ENCODE measurements at regions not wholly inside any gene's neighbourhood (a gene's known extent, or its start where the extent isn't known, plus 50 kb on each side); places are given as distances from the start of the nearest gene placed in this dataset.
"Not testable (repeated sequence)": the region's sequence is repeated elsewhere in the genome, so short reads cannot be mapped to it uniquely, and the experiment has no call there.

DNA sequence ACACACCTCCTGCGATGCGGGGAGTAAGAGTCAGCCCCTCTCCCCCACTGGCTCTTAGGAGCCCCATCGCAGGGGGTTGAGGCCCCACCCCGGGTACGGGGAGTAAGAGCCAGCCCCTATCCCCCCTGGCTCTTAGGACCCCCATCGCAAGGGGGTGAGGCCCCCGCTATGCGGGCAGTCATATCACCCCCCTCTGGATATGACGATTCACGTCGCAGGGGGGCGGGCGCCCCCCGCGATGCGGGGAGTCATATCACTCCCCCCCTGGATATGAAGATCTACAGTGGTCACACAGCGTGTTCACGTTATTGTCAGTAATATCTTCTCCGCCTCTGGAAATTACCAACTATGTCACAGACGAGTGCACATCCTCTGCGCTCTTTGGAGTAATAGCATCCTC, 61.1 kb downstream of the DEFB131A start:
- not testable (repeated sequence) for DNase-seq (ENCODE audit: low read depth)

DNA sequence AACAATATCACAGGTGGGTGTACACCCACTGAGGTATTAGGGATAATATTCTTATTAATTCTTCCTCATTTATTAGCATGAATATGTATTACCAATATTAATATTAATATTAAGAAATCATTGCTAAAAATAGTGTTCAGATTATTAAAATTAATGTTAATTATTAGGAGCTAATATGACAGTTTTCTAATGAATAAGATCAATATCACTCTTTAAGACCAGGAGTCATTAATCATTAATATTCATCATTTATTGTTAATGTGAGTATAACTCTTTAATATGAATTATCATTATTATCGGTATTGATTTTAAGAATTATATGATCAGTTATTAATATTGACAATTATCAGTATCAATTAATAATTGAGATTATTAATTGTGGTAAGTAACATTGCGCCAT, 62.5 kb downstream of the DEFB131A start:
- not testable (repeated sequence) for DNase-seq (ENCODE audit: low read depth)

DNA sequence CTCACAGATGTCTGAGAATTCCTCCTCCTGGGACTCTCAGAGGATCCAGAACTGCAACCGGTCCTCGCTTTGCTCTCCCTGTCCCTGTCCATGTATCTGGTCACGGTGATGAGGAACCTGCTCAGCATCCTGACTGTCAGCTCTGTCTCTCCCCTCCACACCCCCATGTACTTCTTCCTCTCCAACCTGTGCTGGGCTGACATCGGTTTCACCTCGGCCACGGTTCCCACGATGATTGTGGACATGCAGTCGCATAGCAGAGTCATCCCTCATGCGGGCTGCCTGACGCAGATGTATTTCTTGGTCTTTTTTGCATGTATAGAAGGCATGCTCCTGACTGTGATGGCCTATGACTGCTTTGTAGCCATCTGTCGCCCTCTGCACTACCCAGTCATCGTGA, 68.7 kb downstream of the DEFB131A start:
- not testable (repeated sequence) for DNase-seq (ENCODE audit: low read depth)

DNA sequence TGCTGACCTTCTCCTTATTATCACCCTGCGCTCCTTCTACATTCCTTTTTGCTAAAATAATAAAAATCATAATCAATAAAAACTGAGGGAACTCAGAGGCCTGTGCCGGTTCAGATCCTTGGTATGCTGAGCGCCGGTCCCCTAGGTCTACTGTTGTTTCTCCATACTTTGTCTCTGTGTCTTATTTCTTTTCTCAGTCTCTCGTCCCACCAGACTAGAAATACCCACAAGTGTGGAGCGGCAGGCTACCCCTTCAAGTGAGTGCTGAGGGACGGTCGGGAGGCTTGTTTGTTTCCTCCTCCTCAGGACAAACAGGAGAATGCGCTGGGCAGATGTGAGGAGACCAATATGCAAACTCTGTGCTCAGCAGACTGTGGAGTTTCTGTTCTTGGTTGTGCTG, 75.4 kb downstream of the DEFB131A start:
- not testable (repeated sequence) for DNase-seq (ENCODE audit: low read depth)

DNA sequence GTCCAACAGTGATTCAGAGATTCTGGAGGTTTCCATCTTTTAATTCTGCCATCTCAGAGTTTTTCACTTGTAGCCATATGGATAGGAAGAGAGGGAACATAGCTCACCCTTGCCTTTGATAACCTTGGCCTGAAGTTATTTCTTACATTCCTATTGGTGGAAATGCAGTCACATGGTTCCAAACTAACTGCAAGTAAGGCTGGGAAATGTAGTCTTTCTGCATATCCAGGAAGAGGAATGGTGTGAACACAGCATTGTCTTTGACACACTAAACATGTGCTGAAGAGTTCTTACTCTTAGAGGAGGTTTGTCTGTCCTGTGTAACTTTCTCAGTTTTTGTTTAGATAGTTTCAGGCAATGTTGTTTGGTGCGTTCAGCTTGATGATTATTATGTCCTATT, 78.7 kb downstream of the DEFB131A start:
- not testable (repeated sequence) for DNase-seq (ENCODE audit: low read depth)

DNA sequence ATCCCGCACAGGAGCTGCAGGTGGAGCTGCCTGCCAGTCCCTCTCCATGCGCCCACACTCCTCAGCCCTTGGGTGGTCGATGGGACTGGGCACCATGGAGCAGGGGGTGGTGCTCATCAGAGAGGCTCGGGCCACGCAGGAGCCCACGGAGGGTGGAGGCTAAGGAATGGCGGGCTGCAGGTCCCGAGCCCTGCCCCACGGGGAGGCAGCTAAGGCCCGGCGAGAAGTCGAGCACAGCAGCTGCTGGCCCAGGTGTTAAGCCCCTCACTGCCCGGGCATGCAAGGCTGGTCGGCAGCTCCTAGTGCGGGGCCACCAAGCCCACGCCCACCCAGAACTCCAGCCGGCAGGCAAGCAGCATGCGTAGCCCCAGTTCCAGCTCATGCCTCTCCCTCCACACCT, 80.2 kb downstream of the DEFB131A start:
- not testable (repeated sequence) for DNase-seq (ENCODE audit: low read depth)

DNA sequence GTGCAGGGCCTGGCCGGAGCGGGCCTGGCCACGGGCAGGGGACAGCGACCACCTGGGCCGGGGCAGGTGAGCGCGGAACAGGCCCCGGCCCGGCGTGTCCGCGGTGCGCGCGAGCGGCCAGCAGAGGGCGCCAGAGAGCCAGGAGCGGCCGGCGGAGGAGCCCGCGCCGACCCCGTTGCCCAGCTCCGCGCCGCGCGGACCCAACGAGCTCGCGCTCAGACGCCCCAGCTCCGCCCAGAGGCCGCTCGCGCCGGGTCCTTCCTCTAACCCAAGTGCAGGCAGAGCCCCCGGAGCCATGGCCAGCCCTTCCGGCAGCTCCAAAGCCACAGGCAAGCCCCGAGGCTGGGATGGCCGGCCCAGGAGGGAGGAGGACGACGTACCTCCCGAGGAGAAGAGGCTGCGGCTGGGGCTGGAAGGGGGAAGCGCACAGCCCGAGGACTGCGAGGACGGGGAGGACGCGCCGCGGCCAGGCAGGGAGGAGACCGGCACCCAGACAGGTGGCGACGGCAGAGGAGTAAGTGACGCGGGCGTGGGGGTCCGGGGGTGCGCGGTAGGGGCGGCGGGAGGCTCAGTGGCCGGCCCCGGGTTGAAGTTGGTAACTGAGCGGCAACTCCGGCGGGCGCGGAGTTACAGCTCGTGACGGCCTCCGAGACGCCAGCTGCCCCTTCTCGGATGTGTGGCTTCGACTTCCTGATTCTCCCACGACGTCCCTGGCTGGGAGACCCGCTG, 88.1 kb downstream of the DEFB131A start:
- peak; percentile 73 for DNase-seq (ENCODE audit: low read depth)

DNA sequence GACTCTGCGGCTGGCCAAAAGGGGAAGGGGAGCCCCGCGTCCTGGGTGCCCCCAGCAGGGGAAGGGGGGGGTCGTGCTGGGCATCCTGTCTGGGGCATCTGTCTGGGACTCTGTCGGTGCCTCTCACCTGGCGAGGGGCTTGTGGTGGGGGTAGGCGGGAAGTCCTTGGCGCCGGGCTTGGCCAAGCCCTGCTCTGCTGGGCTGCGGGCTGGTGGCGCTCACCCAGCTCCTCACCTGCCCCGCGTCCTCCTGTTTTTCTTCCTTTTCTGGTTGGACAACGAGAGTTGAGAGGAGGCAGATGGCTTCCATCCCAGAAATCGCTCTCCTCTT, 88.6 kb downstream of the DEFB131A start:
- not testable (repeated sequence) for DNase-seq (ENCODE audit: low read depth)

DNA sequence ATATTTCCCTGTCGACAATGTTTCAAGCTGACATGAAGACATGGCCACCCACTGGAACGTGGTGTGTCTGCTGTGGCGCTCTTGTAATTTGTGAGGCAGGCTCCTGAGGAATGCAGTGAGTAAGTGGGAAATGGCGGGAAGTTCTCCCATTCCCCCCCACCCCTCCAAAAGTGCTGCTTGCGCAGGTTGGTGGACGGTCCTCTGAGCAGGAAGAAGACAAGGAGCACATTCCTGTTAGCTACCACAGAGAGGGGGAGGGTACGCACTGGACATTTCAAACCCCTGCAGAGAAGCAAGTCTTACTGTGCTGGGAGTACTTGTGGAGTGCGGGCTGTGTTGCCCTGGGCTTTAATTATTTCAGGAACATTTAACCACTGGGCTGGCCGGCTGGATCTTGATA, 92.9 kb downstream of the DEFB131A start:
- not testable (repeated sequence) for DNase-seq (ENCODE audit: low read depth)

DNA sequence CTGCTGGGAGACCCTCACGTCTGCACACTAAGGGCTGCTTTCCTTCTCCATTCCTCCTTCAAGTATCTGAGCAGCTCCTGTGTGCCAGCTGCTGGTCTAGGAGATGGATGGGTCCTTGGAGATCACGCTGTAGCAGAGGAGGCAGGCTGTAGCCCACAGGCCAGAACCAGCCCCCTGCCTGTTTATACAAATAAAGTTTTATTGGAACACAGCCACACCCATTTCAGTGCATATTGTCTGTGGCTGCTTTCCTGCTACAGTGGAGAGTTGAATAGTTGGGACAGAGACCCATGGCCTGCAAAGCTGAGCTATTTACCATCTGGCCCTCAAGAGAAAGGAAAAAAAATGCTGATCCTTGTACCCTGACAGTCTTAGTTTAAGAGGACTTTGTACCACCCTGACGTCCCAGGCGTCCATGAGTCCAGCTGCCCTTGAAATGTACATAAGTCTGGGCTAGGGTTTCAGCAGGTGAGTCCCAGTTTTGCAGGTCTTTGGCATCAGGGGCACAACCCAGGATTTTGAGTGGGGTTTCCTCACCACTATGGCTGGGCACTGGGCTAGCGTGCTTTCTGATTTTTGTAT, 95.8 kb downstream of the DEFB131A start:
- DNase-seq (ENCODE audit: low read depth): not testable (repeated sequence)

DNA sequence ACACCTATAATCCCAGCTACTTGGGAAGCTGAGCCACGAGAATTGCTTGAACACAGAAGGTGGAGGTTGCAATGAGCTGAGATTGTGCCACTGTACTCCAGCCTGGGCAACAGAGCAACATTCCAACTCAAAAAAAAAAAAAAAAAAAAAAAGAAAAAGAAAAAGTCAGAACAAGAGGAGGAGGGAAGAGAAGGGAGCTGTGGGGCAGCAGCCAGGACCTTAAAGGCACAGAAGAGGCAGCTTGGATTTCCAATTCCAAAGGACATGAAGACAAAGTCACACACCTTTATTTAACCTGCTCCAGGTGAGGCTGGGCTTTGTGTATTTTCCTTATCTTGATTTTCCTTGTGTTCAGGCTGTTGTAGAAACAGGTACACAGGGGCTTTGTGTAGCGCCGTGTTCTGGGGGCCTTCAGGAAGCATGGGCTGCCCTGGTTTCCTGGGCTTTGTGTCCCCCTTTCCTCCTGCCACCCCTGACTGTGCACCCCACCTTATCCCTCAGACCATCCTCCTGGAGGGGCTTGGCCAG, 97.2 kb downstream of the DEFB131A start:
- DNase-seq (ENCODE audit: low read depth): not testable (repeated sequence)

DNA sequence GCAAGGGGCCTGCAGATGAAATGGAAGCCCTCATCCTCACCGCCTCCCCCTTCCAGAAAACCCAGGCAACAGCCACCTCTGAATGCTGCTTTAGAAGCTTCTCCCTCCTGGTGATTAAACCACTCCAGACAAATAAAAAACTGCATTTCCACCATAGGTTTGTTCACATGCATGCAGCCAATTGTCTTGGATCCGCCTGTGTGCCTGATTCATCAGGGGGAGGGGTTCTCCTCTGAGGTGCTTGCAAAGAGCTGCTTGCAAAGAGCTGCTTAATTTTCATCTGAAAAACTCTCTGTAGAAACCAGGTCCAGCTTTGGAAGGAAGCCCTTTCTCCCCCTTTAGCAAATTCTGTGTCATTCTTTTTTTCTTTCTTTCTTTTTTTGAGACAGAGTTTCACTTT, 100.6 kb downstream of the DEFB131A start:
- not testable (repeated sequence) for DNase-seq (ENCODE audit: low read depth)

DNA sequence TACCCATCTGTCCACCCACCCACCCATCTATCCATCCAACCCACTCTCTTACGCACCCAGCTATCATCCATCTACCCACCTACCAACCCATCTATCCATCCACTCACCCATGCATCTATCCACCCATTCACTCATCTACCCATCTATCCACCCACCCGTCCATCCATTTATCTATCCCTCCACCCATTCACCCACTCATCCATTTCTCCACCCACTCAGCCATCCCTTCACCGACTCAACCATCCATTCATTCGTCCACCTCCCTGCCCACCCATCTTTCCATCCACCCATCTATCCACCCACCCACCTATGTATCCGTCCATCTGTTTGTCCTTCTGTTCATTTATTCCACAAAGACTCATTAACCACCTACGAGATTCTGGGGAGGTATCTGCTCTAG, 103.3 kb downstream of the DEFB131A start:
- not testable (repeated sequence) for DNase-seq (ENCODE audit: low read depth)

DNA sequence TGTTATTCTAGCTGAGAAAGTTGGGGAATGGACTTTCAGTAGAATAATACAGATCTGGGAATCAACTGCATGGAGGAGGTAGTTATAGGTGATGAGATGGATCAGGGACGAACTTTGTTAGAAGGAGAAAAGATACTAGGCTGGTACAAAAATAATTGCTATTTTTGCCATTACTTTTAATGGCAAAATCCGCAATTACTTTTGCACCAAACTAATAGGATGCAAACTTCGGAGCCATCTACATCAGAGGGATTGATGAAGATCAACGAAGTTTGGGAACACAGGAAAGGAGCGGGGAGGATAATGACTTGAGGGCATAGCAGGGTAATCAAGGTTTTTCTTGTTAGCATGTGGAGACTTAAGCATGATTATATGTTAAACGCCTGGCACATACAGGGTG, 111.9 kb downstream of the DEFB131A start:
- not testable (repeated sequence) for DNase-seq (ENCODE audit: low read depth)

DNA sequence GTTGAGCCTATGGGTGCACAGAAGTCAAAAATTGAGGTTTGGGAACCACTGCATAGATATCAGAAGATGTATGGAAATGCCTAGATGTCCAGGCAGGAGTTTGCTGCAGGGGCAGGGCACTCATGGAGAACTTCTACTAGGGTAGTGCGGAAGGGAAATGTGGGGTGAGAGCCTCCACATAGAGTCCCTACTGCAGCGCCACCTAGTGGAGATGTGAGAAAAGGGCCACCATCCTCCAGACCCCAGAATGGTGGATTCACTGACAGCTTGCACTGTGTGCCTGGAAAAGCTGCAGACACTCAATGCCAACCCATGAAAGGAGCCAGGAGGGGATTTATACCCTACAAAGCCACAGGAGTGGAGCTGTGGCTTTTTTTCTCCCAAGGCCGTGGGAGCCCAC, 133.7 kb downstream of the DEFB131A start:
- DNase-seq (ENCODE audit: low read depth): not testable (repeated sequence)

DNA sequence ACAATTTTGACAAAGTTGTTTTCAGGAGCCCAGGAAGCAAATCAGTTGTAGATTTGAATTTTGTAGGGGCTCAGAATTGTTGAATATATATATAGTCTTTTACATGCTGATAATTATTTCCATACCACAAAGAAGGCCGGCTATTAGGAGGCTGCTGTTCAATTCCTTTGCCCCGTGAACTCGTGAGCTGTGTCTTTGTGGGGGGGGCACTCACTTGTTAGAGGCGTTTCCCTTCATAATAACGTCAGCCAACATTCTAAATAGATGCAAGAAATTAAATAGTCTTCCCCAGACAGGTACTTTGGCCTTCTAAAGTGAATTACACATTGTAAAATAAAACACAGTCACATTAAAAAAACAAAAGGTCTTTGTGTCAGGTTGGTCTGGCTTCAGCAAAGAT, 138.7 kb downstream of the DEFB131A start:
- not testable (repeated sequence) for DNase-seq (ENCODE audit: low read depth)

DNA sequence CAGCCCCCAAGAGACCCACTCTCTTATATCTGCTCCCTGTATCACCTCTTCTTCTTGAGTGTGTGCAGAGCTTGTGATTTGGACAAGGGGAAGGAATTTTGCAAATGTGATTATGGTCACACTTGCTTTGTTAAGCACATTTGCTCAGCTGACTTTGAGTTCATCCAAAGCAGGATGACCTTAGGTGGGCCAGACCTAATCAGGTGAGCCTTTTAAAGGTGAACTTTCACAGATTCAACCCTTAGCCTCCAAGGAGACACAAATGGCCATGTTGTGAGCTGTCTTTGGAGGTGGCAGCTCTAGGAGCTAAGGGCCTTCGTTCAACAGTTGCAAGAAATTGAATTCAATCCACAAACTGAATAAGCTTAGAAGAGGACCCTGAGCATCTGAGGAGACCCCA, 147.8 kb downstream of the DEFB131A start:
- no peak for DNase-seq (ENCODE audit: low read depth)

DNA sequence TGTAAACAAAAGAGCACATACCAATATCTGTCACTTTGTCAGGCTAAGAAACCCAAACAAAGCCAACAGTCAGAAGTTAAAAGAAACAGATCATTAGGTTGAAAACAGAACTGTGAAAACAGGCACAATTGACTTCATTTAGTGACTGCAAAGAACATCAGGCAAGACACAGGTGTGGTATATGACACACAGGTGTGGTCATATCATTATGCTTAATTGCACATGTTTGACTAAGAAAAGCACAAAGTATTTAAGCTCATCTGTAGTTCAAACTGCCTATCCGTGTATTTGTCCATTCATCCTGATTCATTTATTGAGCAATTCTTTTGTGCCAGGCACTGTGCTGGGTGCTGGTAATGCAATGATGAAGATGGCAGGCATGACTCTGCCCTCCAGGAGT, 150.7 kb downstream of the DEFB131A start:
- DNase-seq (ENCODE audit: low read depth): no peak

DNA sequence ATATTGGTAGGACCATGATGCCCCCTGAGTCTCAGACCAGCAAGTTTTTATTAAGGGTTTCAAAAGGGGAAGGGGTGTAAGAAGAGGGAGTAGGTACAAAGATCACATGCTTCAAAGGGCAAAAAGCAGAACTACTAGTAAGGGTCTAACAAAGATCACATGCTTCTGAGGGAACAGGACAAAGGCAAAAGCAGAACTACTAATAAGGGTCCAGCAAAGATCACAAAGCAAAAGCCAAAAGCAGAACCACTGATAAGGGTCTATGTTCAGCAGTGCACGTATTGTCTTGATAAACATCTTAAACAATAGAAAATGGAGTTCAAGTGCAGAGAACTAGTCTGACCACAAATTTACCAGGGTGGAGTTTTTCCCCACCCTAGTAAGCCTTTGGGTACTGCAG, 151.3 kb downstream of the DEFB131A start:
- not testable (repeated sequence) for DNase-seq (ENCODE audit: low read depth)

DNA sequence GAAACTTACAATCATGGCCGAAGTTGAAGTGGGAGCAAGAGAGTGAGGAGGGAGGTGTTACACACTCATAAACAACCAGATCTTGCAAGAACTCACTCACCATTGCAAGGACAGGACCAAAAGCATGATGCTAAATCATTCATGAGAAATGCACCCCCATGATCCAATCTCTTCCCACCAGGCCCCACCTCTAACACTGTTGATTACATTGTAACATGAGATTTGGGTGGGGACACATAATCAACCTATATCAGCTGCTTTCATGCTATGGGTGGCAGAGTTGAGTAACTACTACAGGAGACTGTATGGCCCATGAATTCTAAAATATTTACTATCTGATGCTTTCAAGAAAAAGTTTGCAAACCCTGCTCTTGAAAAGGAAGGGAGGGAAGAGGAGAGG, 155.1 kb downstream of the DEFB131A start:
- DNase-seq (ENCODE audit: low read depth): no peak

DNA sequence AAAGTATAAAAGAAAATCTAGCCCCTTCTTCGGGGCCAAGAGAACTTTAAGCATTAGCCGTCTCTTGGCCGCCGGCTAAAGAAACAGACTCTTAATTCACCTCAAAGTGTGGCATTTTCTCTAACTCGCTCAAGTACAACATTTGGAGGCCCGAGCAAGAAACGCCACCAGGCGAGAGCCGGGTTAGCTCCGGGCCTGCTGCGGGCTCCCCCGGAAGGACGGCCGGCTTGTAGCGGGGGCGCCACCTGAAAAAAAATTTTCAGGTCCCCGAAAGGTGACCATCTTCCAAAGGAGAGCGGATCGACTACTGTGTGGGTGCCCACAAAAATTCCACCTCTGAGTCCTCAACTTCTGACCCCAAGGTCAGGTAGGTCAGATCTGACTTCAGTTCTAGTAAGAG, 156.0 kb downstream of the DEFB131A start:
- no peak for DNase-seq (ENCODE audit: low read depth)

DNA sequence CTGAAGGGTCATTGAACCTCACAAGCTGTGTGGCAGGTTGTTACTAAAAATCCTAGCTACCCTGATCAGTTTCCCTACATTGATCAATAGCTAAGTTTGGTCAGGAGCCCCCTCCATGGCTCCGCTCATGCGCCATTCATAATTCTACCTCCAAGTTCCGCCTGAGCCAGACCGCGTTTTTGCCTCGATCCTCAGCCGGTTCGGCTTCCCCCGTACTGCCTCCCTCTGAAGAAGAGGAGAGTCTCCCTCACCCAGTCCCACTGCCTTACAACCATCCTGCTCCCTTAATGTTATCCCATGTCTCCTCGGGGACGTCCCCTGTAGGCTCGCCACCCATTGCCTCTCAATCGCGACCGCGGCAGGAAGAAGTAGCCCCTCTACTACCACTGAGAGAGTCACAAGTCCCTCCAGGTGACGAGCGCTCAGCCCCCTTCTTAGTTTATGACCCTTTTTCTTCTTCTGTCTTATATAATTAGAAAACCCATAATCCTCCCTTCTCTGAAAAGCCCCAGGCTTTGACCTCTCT, 158.2 kb downstream of the DEFB131A start:
- no peak for DNase-seq (ENCODE audit: low read depth)

Data from myocyte (in vitro differentiated cells).